Breast epithelium (tissue), 4 donors: ENCODE measurements at regions not wholly inside any gene's neighbourhood (a gene's known extent, or its start where the extent isn't known, plus 50 kb on each side); places are given as distances from the start of the nearest gene placed in this dataset.
"Not testable (repeated sequence)": the region's sequence is repeated elsewhere in the genome, so short reads cannot be mapped to it uniquely, and the experiment has no call there.

Source experiments
- DNase-seq, 2 donors: peaks; one replicate each; pipeline ENCODE4 v3.0.0-alpha.2; 2019; ENCODE audit warnings: low spot score in 2 of 2
- H3K27ac ChIP-seq, 2 donors: fragments of 200-600 bp; sonication (generic) in 1 of 2; one replicate each; pipeline ENCODE4 v1.5.1; 2016 to 2019; ENCODE audit warnings: mild to moderate bottlenecking in 1 of 2
- H3K27me3 ChIP-seq, 2 donors: fragments of 200-600 bp; sonication (generic) in 1 of 2; one replicate each; pipeline versions ENCODE4 v1.5.1 to v1.6.0; 2017 to 2019; ENCODE audit warnings: control low read depth in 1 of 2, mild to moderate bottlenecking in 1 of 2
- H3K36me3 ChIP-seq: fragments of 200-600 bp; one replicate; pipeline ENCODE4 v1.5.1; 2019
- H3K4me1 ChIP-seq, 2 donors: fragments of 200-600 bp; sonication (generic); one replicate each; pipeline ENCODE4 v1.5.1; 2016 to 2019; ENCODE audit warnings: control low read depth in 1 of 2
- H3K4me3 ChIP-seq, 3 donors: fragments of 200-600 bp; sonication (generic); 1 replicate in 2 of 3; 2 replicates in 1 of 3; pipeline ENCODE4 v1.5.1; 2016 to 2019; ENCODE audit warnings: mild to moderate bottlenecking in 3 of 3, moderate library complexity in 2 of 3
- H3K9me3 ChIP-seq, 2 donors: fragments of 200-600 bp; sonication (generic) in 1 of 2; one replicate each; pipeline ENCODE4 v1.5.1; 2016 to 2019; ENCODE audit warnings: control low read depth in 1 of 2
- CTCF ChIP-seq, 3 donors: fragments of 450-650 bp; IDR thresholded peaks; one replicate each; pipeline ENCODE4 v1.5.1; 2016 to 2017; ENCODE audit warnings: antibody characterized with exemption in 3 of 3, mild to moderate bottlenecking in 3 of 3, moderate library complexity in 3 of 3
- POLR2A ChIP-seq: fragments of 450-650 bp; IDR thresholded peaks from one replicate; pipeline ENCODE4 v1.6.1; 2016; ENCODE audit warnings: antibody characterized with exemption, mild to moderate bottlenecking, moderate library complexity
- POLR2AphosphoS5 ChIP-seq, 3 donors: sonication (generic); formaldehyde crosslinking; IDR thresholded peaks; one replicate each; pipeline ENCODE4 v1.6.1; 2017; ENCODE audit warnings: antibody characterized with exemption in 3 of 3
- intact Hi-C: fragments of 100-400 bp; cut with DNase I; formaldehyde crosslinking; loops from one replicate; pipeline ENCODE4 v1.15.1; 2023; ENCODE audit warnings: low total_unique reads

- Histone ChIP-seq H3K36me3 (no peaks in the 10 kb centered on the region), H3K27me3 (no peaks in the 10 kb centered on the region), H3K27ac (no peak overlapping the region), H3K9me3 (no peaks in the 10 kb centered on the region), H3K4me3 (no peak overlapping the region), H3K4me1 (no peaks in the 10 kb centered on the region)
- no peak for TF ChIP-seq POLR2A
- no peak for DNase-seq
- intact Hi-C loops, result no loop called here
These were observed 326.7 kb upstream of the MAN1A1 start for GRCh38 chr6:119676230-119676629.

GRCh38 chr6:119673741-119674140, 324.2 kb upstream of the MAN1A1 start:
- Histone ChIP-seq H3K27ac (no peak overlapping the region), H3K27me3 (no peaks in the 10 kb centered on the region), H3K4me3 (no peak overlapping the region), H3K4me1 (no peaks in the 10 kb centered on the region), H3K36me3 (no peaks in the 10 kb centered on the region), H3K9me3 (no peaks in the 10 kb centered on the region)
- intact Hi-C loops, result no loop called here
- TF ChIP-seq POLR2A, result no peak
- DNase-seq, result no peak

- intact Hi-C loops, result no loop called here
- no peak for DNase-seq
- no peaks in the 10 kb centered on the region for H3K27me3 ChIP-seq
These were observed 323.2 kb upstream of the MAN1A1 start for GRCh38 chr6:119672725-119673124.

GRCh38 chr6:119671105-119671504, 321.5 kb upstream of the MAN1A1 start:
- DNase-seq, result no peak
- H3K27me3 ChIP-seq, result no peaks in the 10 kb centered on the region
- TF ChIP-seq CTCF (IDR thresholded peaks at IDR 0.05), result no peak
- no peak for TF ChIP-seq POLR2A
- TF ChIP-seq POLR2AphosphoS5 (IDR thresholded peaks at IDR 0.05), result no peak
- H3K27ac ChIP-seq, result no peak overlapping the region
- H3K4me1 ChIP-seq, result no peaks in the 10 kb centered on the region
- no peaks in the 10 kb centered on the region for H3K9me3 ChIP-seq
- no peaks in the 10 kb centered on the region for H3K36me3 ChIP-seq
- intact Hi-C loops, result no loop called here
- H3K4me3 ChIP-seq, result no peak overlapping the region

More at GRCh38 chr6:119672725-119673124, 323.2 kb upstream of the MAN1A1 start:
- Histone ChIP-seq H3K4me1 (no peaks in the 10 kb centered on the region), H3K36me3 (no peaks in the 10 kb centered on the region), H3K4me3 (no peak overlapping the region), H3K27ac (no peak overlapping the region), H3K9me3 (no peaks in the 10 kb centered on the region)
- no peak for TF ChIP-seq POLR2AphosphoS5 (IDR thresholded peaks at IDR 0.05)

GRCh38 chr6:119669221-119669620, 319.7 kb upstream of the MAN1A1 start:
- no peak for DNase-seq
- TF ChIP-seq CTCF (IDR thresholded peaks at IDR 0.05) (no peak), POLR2AphosphoS5 (IDR thresholded peaks at IDR 0.05) (no peak), POLR2A (no peak)
- Histone ChIP-seq H3K27ac (no peak overlapping the region), H3K4me3 (no peak overlapping the region), H3K9me3 (no peaks in the 10 kb centered on the region), H3K27me3 (no peaks in the 10 kb centered on the region), H3K36me3 (no peaks in the 10 kb centered on the region), H3K4me1 (no peaks in the 10 kb centered on the region)
- intact Hi-C loops, result no loop called here

- H3K9me3 ChIP-seq, H3K27me3 ChIP-seq, H3K27ac ChIP-seq, DNase-seq, H3K4me3 ChIP-seq, intact Hi-C loops, H3K36me3 ChIP-seq, H3K4me1 ChIP-seq: not testable (repeated sequence)
These were observed 315.9 kb upstream of the MAN1A1 start for GRCh38 chr6:119665432-119665831.

GRCh38 chr6:119661628-119662027, 312.1 kb upstream of the MAN1A1 start:
- no peaks in the 10 kb centered on the region for H3K36me3 ChIP-seq
- H3K4me1 ChIP-seq, result no peaks in the 10 kb centered on the region
- H3K27me3 ChIP-seq, result no peaks in the 10 kb centered on the region
- no peak for DNase-seq
- H3K4me3 ChIP-seq, result no peak overlapping the region
- no peak overlapping the region for H3K27ac ChIP-seq
- intact Hi-C loops, result no loop called here
- TF ChIP-seq POLR2AphosphoS5 (IDR thresholded peaks at IDR 0.05), result no peak
- no peak for TF ChIP-seq CTCF (IDR thresholded peaks at IDR 0.05)
- no peak for TF ChIP-seq POLR2A
- H3K9me3 ChIP-seq, result no peaks in the 10 kb centered on the region
